Tibial artery (tissue), 4 donors: ENCODE measurements at regions not wholly inside any gene's neighbourhood (a gene's known extent, or its start where the extent isn't known, plus 50 kb on each side); places are given as distances from the start of the nearest gene placed in this dataset.

Source experiments
- DNase-seq, 2 donors: peaks; one replicate each; pipeline ENCODE4 v3.0.0-alpha.2; 2019
- H3K27ac ChIP-seq, 2 donors: fragments of 200-600 bp; sonication (generic) in 1 of 2; 1 replicate in 1 of 2; 2 replicates in 1 of 2; pipeline ENCODE4 v1.5.1; 2018 to 2019; ENCODE audit warnings: mild to moderate bottlenecking in 1 of 2
- H3K27me3 ChIP-seq, 2 donors: fragments of 200-600 bp; sonication (generic) in 1 of 2; one replicate each; pipeline versions ENCODE4 v1.5.1 to v1.6.0; 2016 to 2019
- H3K36me3 ChIP-seq, 3 donors: fragments of 200-600 bp; sonication (generic) in 2 of 3; one replicate each; pipeline ENCODE4 v1.5.1; 2016 to 2019; ENCODE audit warnings: mild to moderate bottlenecking in 2 of 3
- H3K4me1 ChIP-seq, 4 donors: fragments of 200-600 bp; sonication (generic) in 2 of 4; 1 replicate in 3 of 4; 2 replicates in 1 of 4; pipeline ENCODE4 v1.5.1; 2016 to 2019
- H3K4me3 ChIP-seq, 2 donors: fragments of 200-600 bp; sonication (generic) in 1 of 2; 1 replicate in 1 of 2; 2 replicates in 1 of 2; pipeline ENCODE4 v1.5.1; 2018 to 2019; ENCODE audit warnings: mild to moderate bottlenecking in 2 of 2
- H3K9me3 ChIP-seq, 3 donors: fragments of 200-600 bp; sonication (generic) in 1 of 3; one replicate each; pipeline ENCODE4 v1.5.1; 2016 to 2019
- CTCF ChIP-seq, 2 experiments: fragments of 200-600 bp in 1 of 2; fragments of 450-650 bp in 1 of 2; IDR thresholded peaks; one replicate each; pipeline ENCODE4 v1.5.1; 2017 to 2019; ENCODE audit warnings: antibody characterized with exemption in 2 of 2, mild to moderate bottlenecking in 1 of 2, moderate library complexity in 1 of 2
- intact Hi-C: fragments of 100-400 bp; cut with DNase I; formaldehyde crosslinking; loops from one replicate; pipeline ENCODE4 v1.15.0; 2023; ENCODE audit warnings: low total_unique reads

DNA sequence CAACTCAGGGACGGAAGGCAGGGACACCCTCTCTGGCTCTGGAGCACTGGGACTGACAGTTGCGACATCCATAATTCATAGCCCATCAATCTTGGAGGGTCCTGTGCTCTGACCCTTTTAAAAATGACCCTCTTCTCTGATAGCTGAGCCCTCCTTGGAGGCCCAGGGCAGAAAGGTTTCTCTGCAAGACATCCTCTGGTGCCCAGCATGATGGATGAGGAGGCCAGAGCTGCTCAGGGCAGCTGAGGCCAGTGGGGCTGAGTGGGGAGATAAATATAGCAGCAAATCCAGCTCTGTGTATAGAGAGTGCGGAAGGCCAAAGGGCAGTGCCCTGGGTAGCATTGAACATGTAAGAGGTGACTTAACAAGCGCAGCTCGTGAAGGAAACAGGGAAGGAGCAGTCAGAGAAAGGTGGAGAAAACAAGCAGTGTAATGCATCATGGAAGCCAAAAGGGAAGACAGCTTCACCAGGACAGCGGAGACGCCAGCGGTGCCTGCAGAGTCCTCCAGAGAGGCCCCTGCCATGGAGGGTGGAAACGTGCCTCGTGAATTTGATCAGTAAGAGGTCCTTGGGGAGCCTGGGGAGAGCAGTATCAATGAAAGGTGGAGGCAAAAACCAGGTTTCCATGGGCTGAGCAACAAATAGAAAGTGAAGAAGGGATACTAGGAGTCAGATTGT, 50.4 kb upstream of the FMOD start:
- Histone ChIP-seq H3K9me3 (no peaks in the 10 kb centered on the region), H3K36me3 (no peaks in the 10 kb centered on the region), H3K4me1 (peaks cover 0 to 46% (median 30%) of the 10 kb centered on the region in 4 donors), H3K27me3 (no peaks in the 10 kb centered on the region), H3K4me3 (no peak overlapping the region), H3K27ac (peak overlapping the region; percentile 81 to 91)
- DNase-seq = no peak
- intact Hi-C loops = loop anchor here (10.0 kb wide), 1 partner anchor 83 kb away; no protein-coding TSS in a partner anchor
- TF ChIP-seq CTCF (IDR thresholded peaks at IDR 0.05) = no peak

GRCh38 chr1:203402152-203402551, 51.2 kb upstream of the FMOD start:
- no peaks in the 10 kb centered on the region for H3K36me3 ChIP-seq

GRCh38 chr1:203402629-203403337, 51.9 kb upstream of the FMOD start:
- intact Hi-C loops = loop anchor here (10.0 kb wide), 1 partner anchor 82 kb away; no protein-coding TSS in a partner anchor
- no peak for DNase-seq

More at GRCh38 chr1:203402152-203402551, 51.2 kb upstream of the FMOD start:
- intact Hi-C loops = loop anchor here (10.0 kb wide), 1 partner anchor 83 kb away; no protein-coding TSS in a partner anchor
- Histone ChIP-seq H3K4me3 (no peak overlapping the region), H3K4me1 (peaks cover 0 to 53% (median 37%) of the 10 kb centered on the region in 4 donors), H3K9me3 (no peaks in the 10 kb centered on the region), H3K27me3 (no peaks in the 10 kb centered on the region), H3K27ac (peak overlapping the region; percentile 81 to 91)
- no peak for TF ChIP-seq CTCF (IDR thresholded peaks at IDR 0.05)
- DNase-seq = no peak

GRCh38 chr1:203403586-203403985, 52.7 kb upstream of the FMOD start:
- Histone ChIP-seq H3K4me1 (peaks cover 0 to 67% (median 51%) of the 10 kb centered on the region in 4 donors), H3K4me3 (no peak overlapping the region), H3K9me3 (no peaks in the 10 kb centered on the region), H3K27me3 (no peaks in the 10 kb centered on the region), H3K36me3 (no peaks in the 10 kb centered on the region), H3K27ac (peak overlapping the region; percentile 81 to 91)
- TF ChIP-seq CTCF (IDR thresholded peaks at IDR 0.05) = no peak
- intact Hi-C loops = loop anchor here (10.0 kb wide), 1 partner anchor 81 kb away; no protein-coding TSS in a partner anchor
- no peak for DNase-seq

More at GRCh38 chr1:203402629-203403337, 51.9 kb upstream of the FMOD start:
- Histone ChIP-seq H3K4me3 (no peak overlapping the region), H3K4me1 (peaks cover 0 to 59% (median 43%) of the 10 kb centered on the region in 4 donors), H3K9me3 (no peaks in the 10 kb centered on the region), H3K27ac (peak overlapping the region; percentile 81 to 91), H3K27me3 (no peaks in the 10 kb centered on the region), H3K36me3 (no peaks in the 10 kb centered on the region)
- no peak for TF ChIP-seq CTCF (IDR thresholded peaks at IDR 0.05)

DNA sequence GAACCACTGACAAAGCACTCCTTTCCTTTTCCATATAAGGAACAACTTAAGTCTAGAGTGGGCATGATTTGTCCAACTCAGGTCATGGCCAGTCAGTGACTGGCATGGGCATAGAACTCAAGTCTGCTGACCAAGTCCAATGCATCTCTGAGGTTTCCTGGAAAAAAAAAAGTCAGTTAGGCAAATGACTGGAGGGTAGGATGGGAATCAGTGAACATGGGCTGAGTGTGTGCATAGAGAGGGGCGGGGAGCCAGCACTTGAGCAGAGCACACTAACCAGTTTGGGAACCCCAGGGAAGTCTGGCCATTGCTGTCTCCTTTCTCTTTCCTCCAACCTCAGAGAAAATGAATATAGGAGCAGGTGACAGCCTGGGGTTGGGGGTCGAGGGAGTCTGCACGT, 53.6 kb upstream of the FMOD start:
- TF ChIP-seq CTCF (IDR thresholded peaks at IDR 0.05) = no peak
- Histone ChIP-seq H3K36me3 (no peaks in the 10 kb centered on the region), H3K9me3 (no peaks in the 10 kb centered on the region), H3K4me3 (no peak overlapping the region), H3K27me3 (no peaks in the 10 kb centered on the region), H3K27ac (peak overlapping the region; percentile 81 to 91), H3K4me1 (peaks cover 10 to 77% (median 61%) of the 10 kb centered on the region in 4 donors)
- intact Hi-C loops = loop anchor here (10.0 kb wide), 1 partner anchor 80 kb away; no protein-coding TSS in a partner anchor
- DNase-seq = no peak
